ENCODE measurements at regions not wholly inside any gene's neighbourhood (a gene's known extent, or its start where the extent isn't known, plus 50 kb on each side); places are given as distances from the start of the nearest gene placed in this dataset.
A peak's percentile ranks its signal among the peaks of the same experiment; 100 is the strongest.

- no peak overlapping the region for H3K4me3 ChIP-seq (ENCODE audit: low read depth, low read length)
- no peak for TF ChIP-seq CTCF (conservative IDR thresholded peaks at IDR 0.05; ENCODE audit: low read depth, low read length)
Measured at GRCh38 chr3:64293121-64293520, 67.9 kb upstream of the PRICKLE2 start.

GRCh38 chr3:64291956-64292355 is 66.7 kb upstream of the PRICKLE2 start:
- H3K4me3 ChIP-seq (ENCODE audit: low read depth, low read length) = no peak overlapping the region
- TF ChIP-seq CTCF (conservative IDR thresholded peaks at IDR 0.05; ENCODE audit: low read depth, low read length) = no peak
- no peak for DNase-seq (ENCODE audit: low read depth)

More at GRCh38 chr3:64293121-64293520, 67.9 kb upstream of the PRICKLE2 start:
- DNase-seq (ENCODE audit: low read depth) = no peak

- DNase-seq (ENCODE audit: low read depth) = peak; percentile 80
Measured at GRCh38 chr3:64291345-64291744, 66.1 kb upstream of the PRICKLE2 start.

GRCh38 chr3:64290864-64291263 is 65.6 kb upstream of the PRICKLE2 start:
- H3K4me3 ChIP-seq (ENCODE audit: low read depth, low read length) = no peak overlapping the region
- DNase-seq (ENCODE audit: low read depth) = no peak
- TF ChIP-seq CTCF (conservative IDR thresholded peaks at IDR 0.05; ENCODE audit: low read depth, low read length) = no peak

More at GRCh38 chr3:64291345-64291744, 66.1 kb upstream of the PRICKLE2 start:
- no peak overlapping the region for H3K4me3 ChIP-seq (ENCODE audit: low read depth, low read length)
- TF ChIP-seq CTCF (conservative IDR thresholded peaks at IDR 0.05; ENCODE audit: low read depth, low read length) = no peak

GRCh38 chr3:64290161-64290560 is 64.9 kb upstream of the PRICKLE2 start:
- no peak for TF ChIP-seq CTCF (conservative IDR thresholded peaks at IDR 0.05; ENCODE audit: low read depth, low read length)
- DNase-seq (ENCODE audit: low read depth) = no peak
- H3K4me3 ChIP-seq (ENCODE audit: low read depth, low read length) = no peak overlapping the region

GRCh38 chr3:64289622-64290021 is 64.4 kb upstream of the PRICKLE2 start:
- no peak for DNase-seq (ENCODE audit: low read depth)
- TF ChIP-seq CTCF (conservative IDR thresholded peaks at IDR 0.05; ENCODE audit: low read depth, low read length) = no peak
- no peak overlapping the region for H3K4me3 ChIP-seq (ENCODE audit: low read depth, low read length)

- DNase-seq (ENCODE audit: low read depth) = no peak
- peak; percentile 14 for TF ChIP-seq CTCF (conservative IDR thresholded peaks at IDR 0.05; ENCODE audit: low read depth, low read length)
- no peak overlapping the region for H3K4me3 ChIP-seq (ENCODE audit: low read depth, low read length)
Measured at GRCh38 chr3:64278625-64279024, 53.4 kb upstream of the PRICKLE2 start.

All from epithelial cell of proximal tubule (primary cell).